ENCODE measurements at regions not wholly inside any gene's neighbourhood (a gene's known extent, or its start where the extent isn't known, plus 50 kb on each side); places are given as distances from the start of the nearest gene placed in this dataset.

DNA sequence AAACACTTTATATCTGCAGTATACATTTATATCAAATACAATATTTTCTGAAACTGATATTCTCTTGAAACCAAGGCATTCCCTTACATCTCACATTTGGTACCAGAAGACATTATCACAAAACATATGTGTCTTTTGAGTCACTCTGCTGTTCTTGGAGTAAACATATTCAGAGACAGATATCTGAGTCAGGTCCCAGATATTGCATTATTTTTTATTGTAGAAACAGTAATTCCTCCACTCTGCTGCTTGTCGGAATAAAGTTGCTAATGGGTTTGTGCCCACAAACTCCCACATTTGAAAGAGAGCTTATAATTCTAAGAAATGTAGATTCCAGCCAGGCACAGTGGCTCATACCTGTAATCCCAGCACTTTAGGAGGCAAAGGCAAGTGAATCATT lies 261.1 kb upstream of the DAPK1 start:
- H3K9me3 ChIP-seq (ENCODE audit: control insufficient read depth, insufficient read depth, low read length): no peaks in the 10 kb centered on the region
- no peaks in the 10 kb centered on the region for H3K4me1 ChIP-seq (ENCODE audit: control insufficient read depth, insufficient read depth, low read length)
- H3K4me3 ChIP-seq (ENCODE audit: low read length): no peak overlapping the region
- no peak for DNase-seq (ENCODE audit: low read depth, low spot score)
- H3K27me3 ChIP-seq (ENCODE audit: control insufficient read depth, insufficient read depth, low read length): no peaks in the 10 kb centered on the region
- H3K27ac ChIP-seq (ENCODE audit: low read length): no peak overlapping the region
- WGBS (ENCODE audit: insufficient coverage, insufficient read length): no CpG with 5 or more reads among the region's 1 CpG
- no peaks in the 10 kb centered on the region for H3K36me3 ChIP-seq (ENCODE audit: control insufficient read depth, insufficient read depth, low read length)

DNA sequence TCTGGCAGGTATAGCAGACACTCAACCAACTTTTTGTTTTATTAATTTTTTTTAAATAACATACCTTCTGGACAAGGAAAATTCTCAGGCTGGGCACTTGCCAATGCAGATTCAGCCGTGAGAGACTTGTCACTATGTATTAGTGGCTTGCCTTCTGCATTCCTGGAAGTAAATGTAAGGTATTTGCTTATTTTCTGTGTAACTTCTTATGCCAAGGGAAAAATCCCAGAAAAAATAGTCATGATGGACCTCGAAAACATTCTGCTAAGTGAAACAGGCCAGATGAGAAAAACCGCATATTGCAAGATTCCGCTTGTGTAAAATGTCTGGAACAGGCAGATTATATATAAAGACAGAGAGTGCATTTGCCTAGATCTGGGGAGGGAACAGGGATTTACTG lies 260.3 kb upstream of the DAPK1 start:
- no CpG with 5 or more reads among the region's 4 CpGs for WGBS (ENCODE audit: insufficient coverage, insufficient read length)
- Histone ChIP-seq H3K27me3 (ENCODE audit: control insufficient read depth, insufficient read depth, low read length) (no peaks in the 10 kb centered on the region), H3K4me1 (ENCODE audit: control insufficient read depth, insufficient read depth, low read length) (no peaks in the 10 kb centered on the region), H3K4me3 (ENCODE audit: low read length) (no peak overlapping the region), H3K9me3 (ENCODE audit: control insufficient read depth, insufficient read depth, low read length) (no peaks in the 10 kb centered on the region), H3K36me3 (ENCODE audit: control insufficient read depth, insufficient read depth, low read length) (no peaks in the 10 kb centered on the region), H3K27ac (ENCODE audit: low read length) (no peak overlapping the region)
- DNase-seq (ENCODE audit: low read depth, low spot score): no peak

- H3K27ac ChIP-seq (ENCODE audit: low read length): no peak overlapping the region
- no peaks in the 10 kb centered on the region for H3K27me3 ChIP-seq (ENCODE audit: control insufficient read depth, insufficient read depth, low read length)
- H3K9me3 ChIP-seq (ENCODE audit: control insufficient read depth, insufficient read depth, low read length): no peaks in the 10 kb centered on the region
- no peak for DNase-seq (ENCODE audit: low read depth, low spot score)
- no peak overlapping the region for H3K4me3 ChIP-seq (ENCODE audit: low read length)
- H3K36me3 ChIP-seq (ENCODE audit: control insufficient read depth, insufficient read depth, low read length): no peaks in the 10 kb centered on the region
- no peaks in the 10 kb centered on the region for H3K4me1 ChIP-seq (ENCODE audit: control insufficient read depth, insufficient read depth, low read length)
- WGBS (ENCODE audit: insufficient coverage, insufficient read length): no CpG with 5 or more reads among the region's 5 CpGs
Observed at GRCh38 chr9:87238545-87238944, 259.1 kb upstream of the DAPK1 start.

- H3K27ac ChIP-seq (ENCODE audit: low read length): no peak overlapping the region
- H3K9me3 ChIP-seq (ENCODE audit: control insufficient read depth, insufficient read depth, low read length): no peaks in the 10 kb centered on the region
- no peak for DNase-seq (ENCODE audit: low read depth, low spot score)
- H3K36me3 ChIP-seq (ENCODE audit: control insufficient read depth, insufficient read depth, low read length): no peaks in the 10 kb centered on the region
- H3K4me1 ChIP-seq (ENCODE audit: control insufficient read depth, insufficient read depth, low read length): no peaks in the 10 kb centered on the region
- H3K4me3 ChIP-seq (ENCODE audit: low read length): no peak overlapping the region
- WGBS (ENCODE audit: insufficient coverage, insufficient read length): no CpG with 5 or more reads among the region's 1 CpG
- no peaks in the 10 kb centered on the region for H3K27me3 ChIP-seq (ENCODE audit: control insufficient read depth, insufficient read depth, low read length)
Observed at GRCh38 chr9:87239312-87239711, 258.4 kb upstream of the DAPK1 start.

DNA sequence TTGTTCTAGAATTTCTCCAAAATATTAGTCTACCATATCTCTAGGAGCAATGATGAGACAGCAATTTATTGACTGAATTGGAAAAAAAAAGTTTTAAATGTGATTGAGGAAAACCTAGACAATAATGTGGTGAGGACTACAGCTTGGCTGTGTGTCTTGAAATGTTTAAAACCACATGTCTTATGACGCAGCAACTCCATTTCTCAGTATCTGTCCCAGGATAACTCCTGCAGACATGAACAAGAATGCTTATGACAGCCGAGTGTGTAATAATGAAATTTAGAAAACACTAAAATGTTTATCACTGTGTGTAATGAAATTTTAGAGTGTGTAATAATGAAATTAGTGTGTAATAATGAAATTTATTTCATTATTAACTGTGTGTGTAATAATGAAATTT lies 254.1 kb upstream of the DAPK1 start:
- 100% methylated on average over 1 of the region's 2 CpGs for WGBS (ENCODE audit: insufficient coverage, insufficient read length)
- H3K36me3 ChIP-seq (ENCODE audit: control insufficient read depth, insufficient read depth, low read length): no peaks in the 10 kb centered on the region
- no peak overlapping the region for H3K4me3 ChIP-seq (ENCODE audit: low read length)
- no peaks in the 10 kb centered on the region for H3K4me1 ChIP-seq (ENCODE audit: control insufficient read depth, insufficient read depth, low read length)
- no peak overlapping the region for H3K27ac ChIP-seq (ENCODE audit: low read length)
- H3K9me3 ChIP-seq (ENCODE audit: control insufficient read depth, insufficient read depth, low read length): no peaks in the 10 kb centered on the region
- H3K27me3 ChIP-seq (ENCODE audit: control insufficient read depth, insufficient read depth, low read length): no peaks in the 10 kb centered on the region
- no peak for DNase-seq (ENCODE audit: low read depth, low spot score)

- Histone ChIP-seq H3K36me3 (ENCODE audit: control insufficient read depth, insufficient read depth, low read length) (no peaks in the 10 kb centered on the region), H3K27ac (ENCODE audit: low read length) (no peak overlapping the region), H3K27me3 (ENCODE audit: control insufficient read depth, insufficient read depth, low read length) (no peaks in the 10 kb centered on the region), H3K4me1 (ENCODE audit: control insufficient read depth, insufficient read depth, low read length) (no peaks in the 10 kb centered on the region), H3K4me3 (ENCODE audit: low read length) (no peak overlapping the region), H3K9me3 (ENCODE audit: control insufficient read depth, insufficient read depth, low read length) (no peaks in the 10 kb centered on the region)
- WGBS (ENCODE audit: insufficient coverage, insufficient read length): no CpG with 5 or more reads among the region's 4 CpGs
- no peak for DNase-seq (ENCODE audit: low read depth, low spot score)
Observed at GRCh38 chr9:87245271-87245670, 252.4 kb upstream of the DAPK1 start.

DNA sequence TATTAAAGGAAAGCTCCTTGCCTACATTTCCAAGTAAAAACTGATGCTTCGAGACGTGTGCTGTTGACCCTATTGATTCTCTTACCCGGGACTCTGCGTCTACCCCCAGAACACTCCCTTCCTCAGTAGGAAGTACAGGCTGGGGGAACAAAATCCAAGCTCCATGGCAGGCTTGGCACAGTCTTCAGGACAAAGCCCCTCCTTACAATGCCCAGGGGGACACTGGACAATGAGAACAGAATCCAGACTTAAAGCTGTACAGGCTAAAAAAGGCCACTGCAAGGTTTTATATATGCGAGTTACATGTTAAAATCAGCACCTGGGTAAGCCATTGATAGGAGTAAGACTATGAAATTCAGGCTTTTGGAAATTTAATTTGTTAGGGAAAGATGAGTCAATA lies 250.6 kb upstream of the DAPK1 start:
- Histone ChIP-seq H3K4me3 (ENCODE audit: low read length) (no peak overlapping the region), H3K4me1 (ENCODE audit: control insufficient read depth, insufficient read depth, low read length) (no peaks in the 10 kb centered on the region), H3K27ac (ENCODE audit: low read length) (no peak overlapping the region), H3K27me3 (ENCODE audit: control insufficient read depth, insufficient read depth, low read length) (no peaks in the 10 kb centered on the region), H3K9me3 (ENCODE audit: control insufficient read depth, insufficient read depth, low read length) (no peaks in the 10 kb centered on the region), H3K36me3 (ENCODE audit: control insufficient read depth, insufficient read depth, low read length) (no peaks in the 10 kb centered on the region)
- no CpG with 5 or more reads among the region's 5 CpGs for WGBS (ENCODE audit: insufficient coverage, insufficient read length)
- no peak for DNase-seq (ENCODE audit: low read depth, low spot score)

DNA sequence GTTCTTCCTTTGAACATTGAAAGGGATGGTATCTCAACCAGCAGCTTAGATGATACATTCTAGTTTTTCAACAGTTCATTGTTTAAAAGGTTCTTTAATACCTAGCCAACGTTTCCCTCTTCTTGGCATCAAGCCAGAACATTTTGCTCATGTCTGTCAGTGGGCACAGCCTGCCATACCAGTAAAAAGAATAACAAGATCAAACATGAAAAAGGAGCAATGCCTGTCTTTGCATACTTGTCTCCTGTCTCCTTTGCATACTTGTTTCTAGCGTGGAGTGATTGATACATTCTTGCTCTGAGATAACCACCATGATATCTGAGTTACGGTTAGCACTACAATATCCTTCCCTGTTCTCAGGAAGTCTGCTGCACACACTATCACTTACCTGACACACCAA lies 248.6 kb upstream of the DAPK1 start:
- no CpG with 5 or more reads among the region's 3 CpGs for WGBS (ENCODE audit: insufficient coverage, insufficient read length)
- Histone ChIP-seq H3K9me3 (ENCODE audit: control insufficient read depth, insufficient read depth, low read length) (no peaks in the 10 kb centered on the region), H3K27me3 (ENCODE audit: control insufficient read depth, insufficient read depth, low read length) (no peaks in the 10 kb centered on the region), H3K36me3 (ENCODE audit: control insufficient read depth, insufficient read depth, low read length) (no peaks in the 10 kb centered on the region), H3K4me3 (ENCODE audit: low read length) (no peak overlapping the region), H3K27ac (ENCODE audit: low read length) (no peak overlapping the region), H3K4me1 (ENCODE audit: control insufficient read depth, insufficient read depth, low read length) (no peaks in the 10 kb centered on the region)
- no peak for DNase-seq (ENCODE audit: low read depth, low spot score)

DNA sequence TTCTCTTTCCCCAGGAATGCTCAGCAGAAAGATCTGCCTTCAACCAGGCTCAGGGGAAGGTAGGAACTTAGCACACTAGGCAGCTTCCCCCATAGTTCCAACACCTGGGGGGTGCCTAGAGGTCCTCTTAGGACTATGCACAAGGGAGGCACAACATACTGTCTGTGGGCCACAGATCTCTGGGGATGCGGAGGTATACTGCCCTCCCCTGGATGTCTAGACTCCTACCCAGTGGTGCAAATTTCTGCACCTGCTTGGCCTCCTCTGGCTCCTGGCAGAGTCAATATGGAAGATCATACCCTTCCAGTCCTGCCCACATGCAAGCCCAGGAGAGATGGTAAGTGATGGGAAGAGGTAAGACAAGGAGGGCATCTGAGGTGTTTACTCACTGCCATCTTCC lies 247.5 kb upstream of the DAPK1 start:
- Histone ChIP-seq H3K9me3 (ENCODE audit: control insufficient read depth, insufficient read depth, low read length) (no peaks in the 10 kb centered on the region), H3K4me3 (ENCODE audit: low read length) (no peak overlapping the region), H3K4me1 (ENCODE audit: control insufficient read depth, insufficient read depth, low read length) (no peaks in the 10 kb centered on the region), H3K36me3 (ENCODE audit: control insufficient read depth, insufficient read depth, low read length) (no peaks in the 10 kb centered on the region), H3K27ac (ENCODE audit: low read length) (no peak overlapping the region), H3K27me3 (ENCODE audit: control insufficient read depth, insufficient read depth, low read length) (no peaks in the 10 kb centered on the region)
- WGBS (ENCODE audit: insufficient coverage, insufficient read length): no CpG with 5 or more reads among the region's 1 CpG
- DNase-seq (ENCODE audit: low read depth, low spot score): no peak

DNA sequence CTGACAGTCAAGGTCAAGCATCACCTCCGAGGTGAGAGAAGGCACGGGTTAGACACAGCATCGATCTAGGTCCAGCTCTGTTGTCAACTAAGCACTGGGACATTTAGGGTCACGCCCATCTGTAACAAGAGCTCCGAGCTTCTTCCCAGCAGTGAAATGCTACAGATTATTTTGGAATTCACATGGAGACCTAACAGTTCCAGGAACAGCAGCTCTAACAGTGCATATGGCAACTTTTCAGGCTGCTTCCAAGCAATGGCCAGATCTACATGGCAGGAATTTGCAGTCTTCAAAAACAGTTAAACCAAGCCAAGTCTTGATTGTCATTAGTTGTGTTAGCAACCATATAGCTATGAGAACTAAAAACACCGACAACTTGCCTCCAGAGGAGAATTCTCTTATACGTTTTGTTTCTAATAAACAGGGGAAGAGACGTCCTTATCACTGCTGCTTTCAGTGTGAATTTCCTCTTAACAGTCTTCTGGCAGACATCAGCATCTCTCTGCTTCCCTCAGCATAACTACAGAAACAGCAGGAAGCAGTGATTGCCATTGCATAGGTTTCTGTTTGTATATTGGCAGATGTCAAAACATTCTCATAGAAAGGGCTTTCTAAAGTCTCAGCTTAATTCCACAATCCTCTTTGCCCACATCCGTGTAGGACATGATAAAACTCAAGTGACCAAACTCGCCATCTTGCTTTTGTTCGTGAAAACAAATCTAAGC lies 242.1 kb upstream of the DAPK1 start:
- H3K36me3 ChIP-seq (ENCODE audit: control insufficient read depth, insufficient read depth, low read length): no peaks in the 10 kb centered on the region
- H3K4me3 ChIP-seq (ENCODE audit: low read length): no peak overlapping the region
- no peak for DNase-seq (ENCODE audit: low read depth, low spot score)
- H3K27me3 ChIP-seq (ENCODE audit: control insufficient read depth, insufficient read depth, low read length): no peaks in the 10 kb centered on the region
- H3K9me3 ChIP-seq (ENCODE audit: control insufficient read depth, insufficient read depth, low read length): no peaks in the 10 kb centered on the region
- no CpG with 5 or more reads among the region's 11 CpGs for WGBS (ENCODE audit: insufficient coverage, insufficient read length)
- H3K27ac ChIP-seq (ENCODE audit: low read length): no peak overlapping the region
- no peaks in the 10 kb centered on the region for H3K4me1 ChIP-seq (ENCODE audit: control insufficient read depth, insufficient read depth, low read length)

GRCh38 chr9:87256973-87257372 lies 240.7 kb upstream of the DAPK1 start:
- no peak overlapping the region for H3K27ac ChIP-seq (ENCODE audit: low read length)
- no peaks in the 10 kb centered on the region for H3K27me3 ChIP-seq (ENCODE audit: control insufficient read depth, insufficient read depth, low read length)
- DNase-seq (ENCODE audit: low read depth, low spot score): no peak
- H3K36me3 ChIP-seq (ENCODE audit: control insufficient read depth, insufficient read depth, low read length): no peaks in the 10 kb centered on the region
- H3K4me1 ChIP-seq (ENCODE audit: control insufficient read depth, insufficient read depth, low read length): no peaks in the 10 kb centered on the region
- H3K9me3 ChIP-seq (ENCODE audit: control insufficient read depth, insufficient read depth, low read length): no peaks in the 10 kb centered on the region
- no peak overlapping the region for H3K4me3 ChIP-seq (ENCODE audit: low read length)
